Neural cell (in vitro differentiated cells): ENCODE measurements at regions not wholly inside any gene's neighbourhood (a gene's known extent, or its start where the extent isn't known, plus 50 kb on each side); places are given as distances from the start of the nearest gene placed in this dataset.

Experiments
- H2AFZ ChIP-seq: fragments of 200-600, 300-800 bp; sonication (generic), shearing (Covaris generic); 2 replicates; pipeline ENCODE4 v1.6.0; 2014; ENCODE audit warnings: low read depth, mild to moderate bottlenecking, antibody characterized with exemption, low read length, moderate library complexity
- H3F3A ChIP-seq: fragments of 200-600 bp; shearing (Covaris generic); 2 replicates; pipeline ENCODE4 v1.6.1; 2016; ENCODE audit warnings: mild to moderate bottlenecking, moderate library complexity, mixed read lengths, antibody characterized with exemption, low read length; ENCODE audit not compliant: insufficient read depth, poor library complexity, severe bottlenecking
- H3K27ac ChIP-seq: fragments of 200-600, 300-800 bp; sonication (generic), shearing (Covaris generic); 2 replicates; pipeline ENCODE4 v1.5.1; 2014; ENCODE audit warnings: mild to moderate bottlenecking, low read length, moderate library complexity
- H3K27me3 ChIP-seq: fragments of 300-800, 200-600 bp; sonication (generic), shearing (Covaris generic); 2 replicates; pipeline ENCODE4 v1.6.0; 2014; ENCODE audit warnings: mild to moderate bottlenecking, low read depth, low read length, moderate library complexity; ENCODE audit not compliant: insufficient read depth
- H3K36me3 ChIP-seq: fragments of 300-800, 200-600 bp; sonication (generic), shearing (Covaris generic); 2 replicates; pipeline ENCODE4 v1.5.1; 2014; ENCODE audit warnings: mild to moderate bottlenecking, antibody characterized with exemption, low read length, moderate library complexity; ENCODE audit not compliant: insufficient read depth
- H3K4me2 ChIP-seq: fragments of 300-800, 200-600 bp; sonication (generic), shearing (Covaris generic); 2 replicates; pipeline ENCODE4 v1.6.0; 2014; ENCODE audit warnings: mild to moderate bottlenecking, low read length
- H3K4me3 ChIP-seq: fragments of 300-800, 200-600 bp; sonication (generic), shearing (Covaris generic); 2 replicates; pipeline ENCODE4 v1.5.1; 2014; ENCODE audit warnings: mild to moderate bottlenecking, low read length, moderate library complexity
- H3K79me2 ChIP-seq: fragments of 200-600 bp; shearing (Covaris generic); replicated peaks from 2 replicates; pipeline ENCODE4 v1.6.0; 2014; ENCODE audit warnings: mild to moderate bottlenecking, low read length, moderate library complexity; ENCODE audit not compliant: insufficient read depth
- H3K9ac ChIP-seq: fragments of 300-800, 200-600 bp; sonication (generic), shearing (Covaris generic); 2 replicates; pipeline ENCODE4 v1.6.1; 2016; ENCODE audit warnings: mild to moderate bottlenecking, low read length, mixed read lengths
- H3K9me2 ChIP-seq: fragments of 200-600 bp; shearing (Covaris generic); 2 replicates; pipeline ENCODE4 v1.6.1; 2016; ENCODE audit warnings: mild to moderate bottlenecking, low read length, mixed read lengths; ENCODE audit not compliant: insufficient read depth
- H3K9me3 ChIP-seq: fragments of 200-600, 300-800 bp; sonication (generic), shearing (Covaris generic); 2 replicates; pipeline ENCODE4 v1.6.1; 2016; ENCODE audit warnings: mild to moderate bottlenecking, mixed run types, low read length, moderate library complexity, mixed read lengths
- H4K20me1 ChIP-seq: fragments of 200-600 bp; shearing (Covaris generic); 2 replicates; pipeline ENCODE4 v1.6.1; 2016; ENCODE audit warnings: mild to moderate bottlenecking, mixed run types; ENCODE audit not compliant: insufficient read depth
- CTCF ChIP-seq: fragments of 450-650 bp; IDR thresholded peaks from 2 replicates; pipeline ENCODE4 v1.5.1; 2014; ENCODE audit warnings: antibody characterized with exemption, mild to moderate bottlenecking, moderate library complexity; ENCODE audit not compliant: poor library complexity, severe bottlenecking
- EP300 ChIP-seq: fragments of 450-650 bp; conservative IDR thresholded peaks from 2 replicates; pipeline ENCODE4 v1.6.1; 2014; ENCODE audit warnings: antibody characterized with exemption, mild to moderate bottlenecking, moderate library complexity; ENCODE audit not compliant: poor library complexity, severe bottlenecking
- EZH2 ChIP-seq: fragments of 200-600, 300-800 bp; shearing (Covaris generic), sonication (generic); IDR thresholded peaks from 2 replicates; pipeline ENCODE4 v1.6.1; 2014; ENCODE audit warnings: antibody characterized with exemption, low read length, borderline replicate concordance, mild to moderate bottlenecking; ENCODE audit not compliant: insufficient read depth, poor library complexity, severe bottlenecking
- MXI1 ChIP-seq: fragments of 450-650 bp; conservative IDR thresholded peaks from 2 replicates; pipeline ENCODE4 v1.6.1; 2014; ENCODE audit warnings: antibody characterized with exemption, mild to moderate bottlenecking; ENCODE audit not compliant: poor library complexity, severe bottlenecking
- POLR2AphosphoS5 ChIP-seq: IDR thresholded peaks from 2 replicates; pipeline ENCODE4 v1.6.1; 2012
- RAD21 ChIP-seq: fragments of 450-650 bp; conservative IDR thresholded peaks from 2 replicates; pipeline ENCODE4 v1.6.1; 2014; ENCODE audit warnings: antibody characterized with exemption, mild to moderate bottlenecking, moderate library complexity
- REST ChIP-seq: IDR thresholded peaks from 2 replicates; pipeline ENCODE4 v1.6.1; 2012; ENCODE audit warnings: borderline replicate concordance
- SMC3 ChIP-seq: fragments of 450-650 bp; conservative IDR thresholded peaks from 2 replicates; pipeline ENCODE4 v1.6.1; 2014; ENCODE audit warnings: antibody characterized with exemption, mild to moderate bottlenecking, moderate library complexity; ENCODE audit not compliant: poor library complexity
- TAF1 ChIP-seq: IDR thresholded peaks from 2 replicates; pipeline ENCODE4 v1.6.1; 2012; ENCODE audit warnings: low read depth

DNA sequence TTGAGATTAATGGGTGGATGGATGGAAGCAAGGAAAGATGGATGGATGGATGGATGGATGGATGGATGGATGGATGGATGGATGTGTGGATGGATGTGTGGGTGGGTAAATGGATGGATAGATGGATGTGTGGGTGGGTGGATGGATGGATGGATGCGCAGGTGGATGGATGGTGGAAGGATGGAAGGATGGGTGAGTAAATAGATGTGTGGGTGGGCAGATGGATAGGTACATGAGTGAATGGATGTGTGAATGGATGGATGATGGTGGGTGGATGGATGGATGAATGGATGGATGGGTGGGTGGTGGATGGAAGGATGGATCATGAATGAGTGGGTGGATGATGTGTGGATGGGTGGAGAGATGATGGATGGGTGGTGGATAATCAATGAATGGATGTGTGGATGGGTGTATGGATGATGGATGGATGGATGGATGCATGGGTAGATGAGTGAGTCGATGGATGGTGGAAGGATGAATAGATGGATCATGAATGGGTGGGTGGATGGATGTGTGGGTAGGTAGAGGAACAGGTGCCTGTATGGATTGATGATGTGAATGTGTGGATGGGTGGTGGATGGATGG, 375.2 kb downstream of the BRD1 start:
- no peak overlapping the region for H2AFZ ChIP-seq
- no peaks in the 10 kb centered on the region for H3K9me2 ChIP-seq
- no peaks in the 10 kb centered on the region for H3K9me3 ChIP-seq
- H3K4me3 ChIP-seq, result no peak overlapping the region
- H3K79me2 ChIP-seq, result no peaks in the 10 kb centered on the region
- H3K27me3 ChIP-seq, result no peaks in the 10 kb centered on the region
- no peaks in the 10 kb centered on the region for H3F3A ChIP-seq
- H3K36me3 ChIP-seq, result no peaks in the 10 kb centered on the region
- no peaks in the 10 kb centered on the region for H4K20me1 ChIP-seq
- H3K4me2 ChIP-seq, result no peak overlapping the region
- no peak overlapping the region for H3K27ac ChIP-seq
- TF ChIP-seq RAD21, result no peak
- H3K9ac ChIP-seq, result no peak overlapping the region

GRCh38 chr22:49451070-49451840, 376.4 kb downstream of the BRD1 start:
- no peaks in the 10 kb centered on the region for H3K27me3 ChIP-seq
- H3K9me2 ChIP-seq, result no peaks in the 10 kb centered on the region
- H3F3A ChIP-seq, result no peaks in the 10 kb centered on the region
- no peak overlapping the region for H3K27ac ChIP-seq
- H3K9me3 ChIP-seq, result no peaks in the 10 kb centered on the region
- no peak overlapping the region for H3K4me2 ChIP-seq
- no peaks in the 10 kb centered on the region for H4K20me1 ChIP-seq
- H3K9ac ChIP-seq, result no peak overlapping the region
- H3K79me2 ChIP-seq, result no peaks in the 10 kb centered on the region
- H3K36me3 ChIP-seq, result no peaks in the 10 kb centered on the region
- TF ChIP-seq EP300, result no peak
- TF ChIP-seq MXI1, result no peak
- TF ChIP-seq RAD21, result no peak
- TF ChIP-seq CTCF, result no peak
- no peak for TF ChIP-seq SMC3
- TF ChIP-seq REST, result no peak
- TF ChIP-seq EZH2, result no peak
- TF ChIP-seq POLR2AphosphoS5, result no peak
- no peak for TF ChIP-seq TAF1
- H3K4me3 ChIP-seq, result no peak overlapping the region
- H2AFZ ChIP-seq, result no peak overlapping the region
